ENCODE measurements at regions not wholly inside any gene's neighbourhood (a gene's known extent, or its start where the extent isn't known, plus 50 kb on each side); places are given as distances from the start of the nearest gene placed in this dataset.

GRCh38 chr22:48565901-48566501 lies 1261.7 kb downstream of the BRD1 start:
- TF ChIP-seq EZH2 (IDR thresholded peaks at IDR 0.05), result no peak
- no peak for TF ChIP-seq POLR2AphosphoS5 (IDR thresholded peaks at IDR 0.05; ENCODE audit: borderline replicate concordance, low read depth, low read length)
